Right atrium auricular region (tissue), 2 donors: ENCODE measurements at regions not wholly inside any gene's neighbourhood (a gene's known extent, or its start where the extent isn't known, plus 50 kb on each side); places are given as distances from the start of the nearest gene placed in this dataset.

Experiments
- DNase-seq: peaks from one replicate; pipeline ENCODE4 v3.0.0-alpha.2; 2019; ENCODE audit warnings: low spot score
- H3K27ac ChIP-seq, 2 donors: fragments of 200-600 bp; sonication (generic); 1 replicate in 1 of 2; 2 replicates in 1 of 2; pipeline ENCODE4 v1.5.1; 2016 to 2019
- H3K27me3 ChIP-seq, 2 donors: fragments of 200-600 bp; sonication (generic); one replicate each; pipeline versions ENCODE4 v1.5.1 to v1.6.0; 2017 to 2019
- H3K36me3 ChIP-seq: fragments of 200-600 bp; sonication (generic); one replicate; pipeline ENCODE4 v1.5.1; 2016
- H3K4me1 ChIP-seq, 2 donors: fragments of 200-600 bp; sonication (generic); one replicate each; pipeline versions ENCODE4 v1.5.1 to v1.6.0; 2017 to 2019
- H3K4me3 ChIP-seq, 2 donors: fragments of 200-600 bp; sonication (generic); 1 replicate in 1 of 2; 2 replicates in 1 of 2; pipeline ENCODE4 v1.5.1; 2017 to 2019; ENCODE audit warnings: mild to moderate bottlenecking in 1 of 2, moderate library complexity in 1 of 2
- H3K9me3 ChIP-seq, 2 donors: fragments of 200-600 bp; sonication (generic); one replicate each; pipeline ENCODE4 v1.5.1; 2019
- TF ChIP-seq, protein P1 (sequence below), 2 donors: fragments of 200-600 bp; sonication (generic); IDR thresholded peaks; one replicate each; pipeline ENCODE4 v1.5.1; 2019; ENCODE audit warnings: antibody characterized with exemption in 2 of 2

- H3K36me3 ChIP-seq, result no peaks in the 10 kb centered on the region
- H3K4me1 ChIP-seq, result no peaks in the 10 kb centered on the region
- TF ChIP-seq, protein P1, sequence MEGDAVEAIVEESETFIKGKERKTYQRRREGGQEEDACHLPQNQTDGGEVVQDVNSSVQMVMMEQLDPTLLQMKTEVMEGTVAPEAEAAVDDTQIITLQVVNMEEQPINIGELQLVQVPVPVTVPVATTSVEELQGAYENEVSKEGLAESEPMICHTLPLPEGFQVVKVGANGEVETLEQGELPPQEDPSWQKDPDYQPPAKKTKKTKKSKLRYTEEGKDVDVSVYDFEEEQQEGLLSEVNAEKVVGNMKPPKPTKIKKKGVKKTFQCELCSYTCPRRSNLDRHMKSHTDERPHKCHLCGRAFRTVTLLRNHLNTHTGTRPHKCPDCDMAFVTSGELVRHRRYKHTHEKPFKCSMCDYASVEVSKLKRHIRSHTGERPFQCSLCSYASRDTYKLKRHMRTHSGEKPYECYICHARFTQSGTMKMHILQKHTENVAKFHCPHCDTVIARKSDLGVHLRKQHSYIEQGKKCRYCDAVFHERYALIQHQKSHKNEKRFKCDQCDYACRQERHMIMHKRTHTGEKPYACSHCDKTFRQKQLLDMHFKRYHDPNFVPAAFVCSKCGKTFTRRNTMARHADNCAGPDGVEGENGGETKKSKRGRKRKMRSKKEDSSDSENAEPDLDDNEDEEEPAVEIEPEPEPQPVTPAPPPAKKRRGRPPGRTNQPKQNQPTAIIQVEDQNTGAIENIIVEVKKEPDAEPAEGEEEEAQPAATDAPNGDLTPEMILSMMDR (IDR thresholded peaks at IDR 0.05), result no peak
- H3K9me3 ChIP-seq, result no peaks in the 10 kb centered on the region
- DNase-seq, result no peak
- no peak overlapping the region for H3K4me3 ChIP-seq
- no peak overlapping the region for H3K27ac ChIP-seq
- H3K27me3 ChIP-seq, result no peaks in the 10 kb centered on the region
Observed at GRCh38 chr3:86162521-86162920, 828.4 kb downstream of the VGLL3 start.

- H3K4me3 ChIP-seq, result no peak overlapping the region
- H3K9me3 ChIP-seq, result no peaks in the 10 kb centered on the region
- H3K36me3 ChIP-seq, result no peaks in the 10 kb centered on the region
- no peaks in the 10 kb centered on the region for H3K4me1 ChIP-seq
- no peak overlapping the region for H3K27ac ChIP-seq
- H3K27me3 ChIP-seq, result no peaks in the 10 kb centered on the region
- no peak for DNase-seq
- TF ChIP-seq, protein P1 (IDR thresholded peaks at IDR 0.05), result no peak
Observed at GRCh38 chr3:86161493-86161892, 829.5 kb downstream of the VGLL3 start.

DNA sequence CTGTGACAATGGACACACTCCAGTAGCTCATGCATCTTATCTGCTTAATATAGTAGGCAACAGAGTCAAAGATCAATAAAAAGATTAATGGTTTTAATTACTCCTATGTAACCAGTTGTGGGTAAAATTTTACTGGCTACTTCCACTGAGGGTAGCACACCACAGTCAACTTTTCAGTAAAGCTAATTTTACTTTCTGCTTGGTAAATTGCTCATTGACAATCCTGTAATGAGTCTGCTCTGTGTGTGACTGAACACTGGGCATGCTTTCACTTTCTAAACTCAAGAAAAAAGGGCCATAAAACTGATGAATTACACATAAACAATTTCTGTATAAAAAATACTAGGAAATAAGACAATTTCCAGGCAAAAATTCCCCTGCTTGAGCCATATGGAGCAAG lies 838.3 kb downstream of the VGLL3 start:
- Histone ChIP-seq H3K4me3 (no peak overlapping the region), H3K27ac (no peak overlapping the region), H3K27me3 (no peaks in the 10 kb centered on the region), H3K9me3 (no peaks in the 10 kb centered on the region), H3K4me1 (no peaks in the 10 kb centered on the region), H3K36me3 (no peaks in the 10 kb centered on the region)
- no peak for DNase-seq
- TF ChIP-seq, protein P1 (IDR thresholded peaks at IDR 0.05), result no peak

- no peak overlapping the region for H3K27ac ChIP-seq
- TF ChIP-seq, protein P1 (IDR thresholded peaks at IDR 0.05), result no peak
- no peak for DNase-seq
- H3K9me3 ChIP-seq, result no peaks in the 10 kb centered on the region
- no peaks in the 10 kb centered on the region for H3K27me3 ChIP-seq
- H3K4me1 ChIP-seq, result no peaks in the 10 kb centered on the region
- H3K4me3 ChIP-seq, result no peak overlapping the region
- H3K36me3 ChIP-seq, result no peaks in the 10 kb centered on the region
Observed at GRCh38 chr3:86149054-86149453, 841.9 kb downstream of the VGLL3 start.

DNA sequence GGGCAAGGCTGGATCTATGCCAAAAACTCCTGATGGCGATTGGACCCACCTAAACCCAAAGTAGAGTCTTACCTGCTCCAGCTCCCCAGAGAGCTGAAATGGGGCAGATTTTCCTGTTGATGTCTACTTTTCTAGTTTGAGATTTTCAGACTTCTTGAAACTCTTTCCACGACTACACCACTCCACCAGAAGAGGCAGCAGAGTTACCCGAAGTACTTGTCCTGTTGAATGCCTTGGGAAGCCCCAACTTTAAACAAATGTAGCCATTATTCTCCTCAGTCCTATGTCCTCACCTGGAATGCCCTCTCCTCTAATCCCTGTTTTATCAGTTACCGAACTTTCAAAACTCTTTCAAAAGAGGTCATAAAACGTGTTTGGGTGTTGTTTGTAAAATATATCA lies 843.8 kb downstream of the VGLL3 start:
- H3K4me3 ChIP-seq, result no peak overlapping the region
- no peaks in the 10 kb centered on the region for H3K9me3 ChIP-seq
- no peak overlapping the region for H3K27ac ChIP-seq
- no peaks in the 10 kb centered on the region for H3K4me1 ChIP-seq
- no peaks in the 10 kb centered on the region for H3K36me3 ChIP-seq
- TF ChIP-seq, protein P1 (IDR thresholded peaks at IDR 0.05), result no peak
- H3K27me3 ChIP-seq, result no peaks in the 10 kb centered on the region
- DNase-seq, result no peak

- Histone ChIP-seq H3K4me3 (no peak overlapping the region), H3K9me3 (peaks cover 0 to 7% of the 10 kb centered on the region in 2 donors), H3K27me3 (no peaks in the 10 kb centered on the region), H3K4me1 (no peaks in the 10 kb centered on the region), H3K27ac (no peak overlapping the region), H3K36me3 (no peaks in the 10 kb centered on the region)
- DNase-seq, result no peak
- TF ChIP-seq, protein P1 (IDR thresholded peaks at IDR 0.05), result no peak
Observed at GRCh38 chr3:86126552-86126951, 864.4 kb downstream of the VGLL3 start.
